HEK293 (cell line): ENCODE measurements at regions not wholly inside any gene's neighbourhood (a gene's known extent, or its start where the extent isn't known, plus 50 kb on each side); places are given as distances from the start of the nearest gene placed in this dataset.

ENCODE experiments used
- CTCF ChIA-PET: fragments of 350-600 bp; formaldehyde crosslinking; extraction: SDS; loops from one replicate; lab custom pipeline; 2021; ENCODE audit warnings: antibody characterized with exemption; lab: Yijun Ruan, JAX
- POLR2A ChIA-PET: fragments of 300-600 bp; formaldehyde crosslinking; extraction: SDS; loops from one replicate; lab custom pipeline; 2020; ENCODE audit warnings: antibody characterized with exemption, inconsistent platforms; lab: Yijun Ruan, JAX
- H3K27ac ChIP-seq: fragments of 200-500 bp; sonication (Bioruptor generic); 2 replicates; pipeline ENCODE4 v1.5.1; 2014; ENCODE audit warnings: low read depth, low read length, control low read depth, inconsistent platforms; ENCODE audit errors: extremely low read depth
- H3K36me3 ChIP-seq, 2 experiments: fragments of 200-500 bp in 1 of 2; sonication (Bioruptor generic) in 1 of 2; 1 replicate in 1 of 2; 2 replicates in 1 of 2; pipeline ENCODE4 v1.5.1; 2014 to 2017; ENCODE audit warnings: inconsistent platforms in 2 of 2, low read length in 2 of 2; ENCODE audit not compliant: control insufficient read depth in 2 of 2, insufficient read depth in 1 of 2
- H3K4me1 ChIP-seq: fragments of 200-500 bp; sonication (Bioruptor generic); 2 replicates; pipeline ENCODE4 v1.5.1; 2014; ENCODE audit warnings: mild to moderate bottlenecking, low read length, inconsistent platforms; ENCODE audit not compliant: control insufficient read depth, insufficient read depth
- H3K4me3 ChIP-seq: 2 replicates; pipeline ENCODE4 v1.5.1; 2011; ENCODE audit warnings: low read depth, mild to moderate bottlenecking, control low read depth, low read length, moderate library complexity
- H3K9me3 ChIP-seq: fragments of 200-500 bp; sonication (Bioruptor generic); 2 replicates; pipeline ENCODE4 v1.5.1; 2014; ENCODE audit warnings: low read depth, low read length, inconsistent platforms; ENCODE audit not compliant: control insufficient read depth, insufficient read depth
- BCL6B ChIP-seq: fragments of 450-650 bp; formaldehyde crosslinking; IDR thresholded peaks from 2 replicates; pipeline ENCODE4 v1.5.1; 2017; ENCODE audit warnings: missing biosample characterization, missing genetic modification characterization
- KLF7 ChIP-seq: fragments of 450-650 bp; formaldehyde crosslinking; IDR thresholded peaks from 2 replicates; pipeline ENCODE4 v1.5.1; 2016; ENCODE audit warnings: missing biosample characterization, missing genetic modification characterization, borderline replicate concordance
- MEIS1 ChIP-seq: sonication (generic); formaldehyde crosslinking; IDR thresholded peaks from 2 replicates; pipeline ENCODE4 v1.8.1; 2022; ENCODE audit warnings: missing genetic modification reagents, mild to moderate bottlenecking, borderline replicate concordance
- OSR2 ChIP-seq: fragments of 450-650 bp; formaldehyde crosslinking; IDR thresholded peaks from 2 replicates; pipeline ENCODE4 v1.5.1; 2016; ENCODE audit warnings: missing biosample characterization, missing genetic modification characterization
- REPIN1 ChIP-seq: fragments of 450-650 bp; formaldehyde crosslinking; IDR thresholded peaks from 2 replicates; pipeline ENCODE4 v1.5.1; 2017; ENCODE audit warnings: missing biosample characterization, missing genetic modification characterization, low read depth
- SCRT1 ChIP-seq: fragments of 450-650 bp; formaldehyde crosslinking; IDR thresholded peaks from 2 replicates; pipeline ENCODE4 v1.5.1; 2016; ENCODE audit warnings: missing biosample characterization, missing genetic modification characterization, borderline replicate concordance
- TCF7L2 ChIP-seq: IDR thresholded peaks from 2 replicates; pipeline ENCODE4 v1.6.1; 2011; ENCODE audit warnings: low read depth, mild to moderate bottlenecking, inconsistent platforms, low read length, moderate library complexity, borderline replicate concordance
- ZBTB1 ChIP-seq: fragments of 450-650 bp; formaldehyde crosslinking; IDR thresholded peaks from 2 replicates; pipeline ENCODE4 v1.5.1; 2016; ENCODE audit warnings: missing biosample characterization, missing genetic modification characterization
- ZBTB49 ChIP-seq: fragments of 450-650 bp; formaldehyde crosslinking; IDR thresholded peaks from 2 replicates; pipeline ENCODE4 v1.5.1; 2016; ENCODE audit warnings: missing biosample characterization, missing genetic modification characterization, low read depth
- ZFHX2 ChIP-seq: fragments of 450-650 bp; formaldehyde crosslinking; conservative IDR thresholded peaks from 2 replicates; pipeline ENCODE4 v1.5.1; 2016; ENCODE audit warnings: missing biosample characterization, missing genetic modification characterization
- ZNF112 ChIP-seq: fragments of 450-650 bp; formaldehyde crosslinking; IDR thresholded peaks from 2 replicates; pipeline ENCODE4 v1.5.0; 2017; ENCODE audit warnings: missing biosample characterization, missing genetic modification characterization
- ZNF146 ChIP-seq: fragments of 450-650 bp; formaldehyde crosslinking; IDR thresholded peaks from 2 replicates; pipeline ENCODE4 v1.5.1; 2016; ENCODE audit warnings: missing biosample characterization, missing genetic modification characterization
- ZNF16 ChIP-seq: fragments of 450-650 bp; formaldehyde crosslinking; IDR thresholded peaks from 2 replicates; pipeline ENCODE4 v1.5.1; 2016; ENCODE audit warnings: low read depth, missing biosample characterization, missing genetic modification characterization
- ZNF335 ChIP-seq: fragments of 450-650 bp; formaldehyde crosslinking; conservative IDR thresholded peaks from 2 replicates; pipeline ENCODE4 v1.5.1; 2016; ENCODE audit warnings: missing biosample characterization, missing genetic modification characterization
- ZNF362 ChIP-seq: fragments of 450-650 bp; formaldehyde crosslinking; IDR thresholded peaks from 2 replicates; pipeline ENCODE4 v1.5.1; 2016; ENCODE audit warnings: missing biosample characterization, missing genetic modification characterization
- ZNF544 ChIP-seq: fragments of 450-650 bp; formaldehyde crosslinking; IDR thresholded peaks from 2 replicates; pipeline ENCODE4 v1.5.0; 2017; ENCODE audit warnings: missing biosample characterization, missing genetic modification characterization
- ZNF629 ChIP-seq: fragments of 450-650 bp; formaldehyde crosslinking; IDR thresholded peaks from 2 replicates; pipeline ENCODE4 v1.5.1; 2017; ENCODE audit warnings: missing biosample characterization, missing genetic modification characterization
- ZNF707 ChIP-seq: fragments of 450-650 bp; formaldehyde crosslinking; IDR thresholded peaks from 2 replicates; pipeline ENCODE4 v1.5.1; 2016; ENCODE audit warnings: missing biosample characterization, missing genetic modification characterization
- ZNF791 ChIP-seq: fragments of 450-650 bp; formaldehyde crosslinking; IDR thresholded peaks from 2 replicates; pipeline ENCODE4 v1.5.1; 2016; ENCODE audit warnings: missing biosample characterization, missing genetic modification characterization
- ZSCAN30 ChIP-seq: fragments of 450-650 bp; IDR thresholded peaks from 2 replicates; pipeline ENCODE4 v1.5.1; 2018; ENCODE audit warnings: missing biosample characterization, mild to moderate bottlenecking, missing genetic modification characterization, moderate library complexity

GRCh38 chr5:94072116-94072515 is 330.7 kb upstream of the POU5F2 start:
- no peak overlapping the region for H3K4me3 ChIP-seq
- CTCF ChIA-PET: no interaction called here
- no peaks in the 10 kb centered on the region for H3K9me3 ChIP-seq
- POLR2A ChIA-PET: no interaction called here
- H3K27ac ChIP-seq: no peak overlapping the region
- H3K4me1 ChIP-seq: no peaks in the 10 kb centered on the region
- no peaks in the 10 kb centered on the region for H3K36me3 ChIP-seq
- TF ChIP-seq BCL6B (tag by site-specific recombination): no peak

- no peaks in the 10 kb centered on the region for H3K9me3 ChIP-seq
- CTCF ChIA-PET: interaction anchor here (0.6 to 0.7 kb wide), 3 partner anchors 9 to 1189 kb away, joined by 3 read pairs; no protein-coding TSS in a partner anchor
- H3K4me3 ChIP-seq: no peak overlapping the region
- H3K27ac ChIP-seq: no peak overlapping the region
- no peak for TF ChIP-seq MEIS1
- no peak for TF ChIP-seq ZNF362 (tag by site-specific recombination)
- TF ChIP-seq ZNF16: no peak
- TF ChIP-seq SCRT1 (tag by site-specific recombination): no peak
- TF ChIP-seq ZNF146 (tag by site-specific recombination): no peak
- no peak for TF ChIP-seq ZNF791 (tag by site-specific recombination)
- no peak for TF ChIP-seq ZFHX2 (tag by site-specific recombination)
- no peak for TF ChIP-seq REPIN1 (tag by site-specific recombination)
- no peak for TF ChIP-seq ZBTB1 (tag by site-specific recombination)
- TF ChIP-seq TCF7L2: no peak
- no peak for TF ChIP-seq KLF7 (tag by site-specific recombination)
- no peak for TF ChIP-seq ZNF335 (tag by site-specific recombination)
- no peak for TF ChIP-seq ZSCAN30 (tag by site-specific recombination)
- no peak for TF ChIP-seq ZNF629 (tag by site-specific recombination)
- TF ChIP-seq ZNF707: no peak
- no peak for TF ChIP-seq ZBTB49 (tag by site-specific recombination)
- no peak for TF ChIP-seq ZNF112 (tag by site-specific recombination)
- TF ChIP-seq ZNF544 (tag by site-specific recombination): no peak
- TF ChIP-seq OSR2: no peak
- POLR2A ChIA-PET: no interaction called here
- no peaks in the 10 kb centered on the region for H3K36me3 ChIP-seq
- H3K4me1 ChIP-seq: no peaks in the 10 kb centered on the region
Observed at GRCh38 chr5:94066437-94067207, 325.2 kb upstream of the POU5F2 start.
